Left ventricle myocardium inferior (tissue), 1 donor: ENCODE measurements at regions not wholly inside any gene's neighbourhood (a gene's known extent, or its start where the extent isn't known, plus 50 kb on each side); places are given as distances from the start of the nearest gene placed in this dataset.

Experiments used
- DNase-seq: peaks from one replicate; pipeline ENCODE4 v3.0.0-alpha.2; 2020
- H3K27ac ChIP-seq: fragments of 200-600 bp; replicated peaks from 2 replicates; pipeline ENCODE4 v1.8.0; 2021
- H3K27me3 ChIP-seq: fragments of 200-600 bp; 2 replicates; pipeline ENCODE4 v1.8.0; 2021; ENCODE audit warnings: low read depth
- H3K36me3 ChIP-seq: fragments of 200-600 bp; 2 replicates; pipeline ENCODE4 v1.8.0; 2021
- H3K4me1 ChIP-seq: fragments of 200-600 bp; 2 replicates; pipeline ENCODE4 v1.8.0; 2021
- H3K4me3 ChIP-seq: fragments of 200-600 bp; 2 replicates; pipeline ENCODE4 v1.8.0; 2021; ENCODE audit warnings: mild to moderate bottlenecking, moderate library complexity
- H3K9me3 ChIP-seq: fragments of 200-600 bp; replicated peaks from 2 replicates; pipeline ENCODE4 v1.8.0; 2021
- intact Hi-C: fragments of 100-400 bp; cut with micrococcal nuclease; formaldehyde crosslinking; loops from one replicate; pipeline ENCODE4 v1.11.0; 2022
- TF ChIP-seq, protein P1 (sequence below): fragments of 200-600 bp; IDR thresholded peaks from 2 replicates; pipeline ENCODE4 v1.8.0; 2021; ENCODE audit warnings: antibody characterized with exemption, mild to moderate bottlenecking, borderline replicate concordance
- donor health status: DM: no; HTN: yes; CAD: no; lungs with severe emphysema.

DNA sequence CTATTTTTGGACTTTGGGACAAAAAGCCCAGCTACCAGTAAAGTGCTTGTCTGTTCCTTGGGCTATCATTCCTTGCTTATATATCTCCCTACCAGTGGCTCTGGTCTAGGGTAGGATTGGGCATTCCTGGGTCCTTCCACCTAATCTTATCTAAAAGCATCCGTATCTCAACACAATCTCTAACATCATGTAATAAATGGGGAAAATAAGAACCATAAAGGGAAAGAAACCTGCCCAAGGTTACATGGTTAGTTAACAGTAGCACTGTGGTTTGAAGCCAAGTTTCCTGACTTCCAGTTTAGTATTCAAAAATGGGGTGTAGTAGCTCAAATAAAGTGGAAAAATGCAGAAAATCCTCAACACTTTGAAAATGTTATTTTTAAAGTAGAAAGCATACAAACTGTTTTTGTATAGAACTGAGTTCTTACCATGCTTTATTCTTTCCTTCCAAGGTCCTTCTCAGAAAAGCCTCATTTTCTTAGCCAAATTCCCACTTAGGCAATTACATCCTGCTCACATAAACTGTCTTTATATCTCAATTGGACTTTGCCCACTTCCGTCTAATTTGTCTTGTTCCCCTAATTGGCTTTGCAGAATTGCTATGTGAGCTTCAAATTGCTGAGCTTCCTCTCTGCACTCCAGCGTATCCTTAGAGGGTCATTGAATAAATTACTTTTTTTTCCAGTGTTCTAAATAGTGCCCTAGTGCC is 273.1 kb upstream of the UBE2E3 start:
- Histone ChIP-seq H3K9me3 (peaks cover 11% of the 10 kb centered on the region), H3K27me3 (no peaks in the 10 kb centered on the region), H3K4me3 (no peak overlapping the region), H3K4me1 (no peaks in the 10 kb centered on the region), H3K27ac (no peak overlapping the region), H3K36me3 (no peaks in the 10 kb centered on the region)
- no peak for DNase-seq
- TF ChIP-seq, protein P1, sequence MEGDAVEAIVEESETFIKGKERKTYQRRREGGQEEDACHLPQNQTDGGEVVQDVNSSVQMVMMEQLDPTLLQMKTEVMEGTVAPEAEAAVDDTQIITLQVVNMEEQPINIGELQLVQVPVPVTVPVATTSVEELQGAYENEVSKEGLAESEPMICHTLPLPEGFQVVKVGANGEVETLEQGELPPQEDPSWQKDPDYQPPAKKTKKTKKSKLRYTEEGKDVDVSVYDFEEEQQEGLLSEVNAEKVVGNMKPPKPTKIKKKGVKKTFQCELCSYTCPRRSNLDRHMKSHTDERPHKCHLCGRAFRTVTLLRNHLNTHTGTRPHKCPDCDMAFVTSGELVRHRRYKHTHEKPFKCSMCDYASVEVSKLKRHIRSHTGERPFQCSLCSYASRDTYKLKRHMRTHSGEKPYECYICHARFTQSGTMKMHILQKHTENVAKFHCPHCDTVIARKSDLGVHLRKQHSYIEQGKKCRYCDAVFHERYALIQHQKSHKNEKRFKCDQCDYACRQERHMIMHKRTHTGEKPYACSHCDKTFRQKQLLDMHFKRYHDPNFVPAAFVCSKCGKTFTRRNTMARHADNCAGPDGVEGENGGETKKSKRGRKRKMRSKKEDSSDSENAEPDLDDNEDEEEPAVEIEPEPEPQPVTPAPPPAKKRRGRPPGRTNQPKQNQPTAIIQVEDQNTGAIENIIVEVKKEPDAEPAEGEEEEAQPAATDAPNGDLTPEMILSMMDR: no peak
- intact Hi-C loops: no loop called here

DNA sequence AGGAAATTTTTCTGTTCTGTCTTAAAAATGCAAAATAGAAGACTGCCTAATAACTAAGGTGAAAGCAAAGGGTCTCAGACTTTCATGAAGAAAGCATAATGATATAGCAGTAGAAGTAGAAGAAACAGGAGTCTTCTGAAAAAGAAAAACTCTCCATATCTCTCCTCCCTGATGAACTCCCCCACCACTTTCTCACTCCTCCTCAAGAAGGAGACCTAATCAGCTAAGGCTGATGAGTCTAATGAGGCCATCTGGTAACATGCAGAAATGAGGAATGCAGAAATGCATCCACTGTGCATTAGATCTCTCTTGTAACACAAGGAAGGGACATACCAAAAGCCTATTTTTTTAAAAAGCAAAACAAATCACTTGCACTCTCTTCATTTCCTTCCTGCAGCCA is 273.7 kb upstream of the UBE2E3 start:
- H3K36me3 ChIP-seq: no peaks in the 10 kb centered on the region
- H3K4me1 ChIP-seq: no peaks in the 10 kb centered on the region
- no peak for DNase-seq
- TF ChIP-seq, protein P1: no peak
- H3K27ac ChIP-seq: no peak overlapping the region
- peaks cover 8% of the 10 kb centered on the region for H3K9me3 ChIP-seq
- no peaks in the 10 kb centered on the region for H3K27me3 ChIP-seq
- intact Hi-C loops: no loop called here
- H3K4me3 ChIP-seq: no peak overlapping the region

DNA sequence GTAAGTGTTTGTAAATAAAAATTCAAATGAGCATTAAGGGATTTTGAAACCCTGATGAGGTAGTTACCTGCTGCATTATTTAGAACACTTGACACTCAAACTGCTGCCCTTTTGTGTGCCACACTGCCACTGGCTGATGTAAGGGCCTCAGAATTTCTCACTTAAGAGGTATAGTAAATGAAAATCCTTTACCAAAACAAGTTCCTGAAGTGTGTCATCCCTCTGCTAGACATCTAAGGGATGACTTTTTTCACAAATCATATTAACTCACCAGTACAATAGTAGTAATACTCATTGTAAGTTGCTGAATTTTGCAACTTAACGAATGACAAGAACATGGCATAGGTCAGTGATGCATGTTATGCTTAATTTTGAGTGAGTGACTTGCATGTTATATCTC is 274.9 kb upstream of the UBE2E3 start:
- Histone ChIP-seq H3K27ac (no peak overlapping the region), H3K4me1 (no peaks in the 10 kb centered on the region), H3K4me3 (no peak overlapping the region), H3K36me3 (no peaks in the 10 kb centered on the region), H3K27me3 (no peaks in the 10 kb centered on the region), H3K9me3 (peaks cover 8% of the 10 kb centered on the region)
- no peak for DNase-seq
- TF ChIP-seq, protein P1: no peak
- intact Hi-C loops: no loop called here

DNA sequence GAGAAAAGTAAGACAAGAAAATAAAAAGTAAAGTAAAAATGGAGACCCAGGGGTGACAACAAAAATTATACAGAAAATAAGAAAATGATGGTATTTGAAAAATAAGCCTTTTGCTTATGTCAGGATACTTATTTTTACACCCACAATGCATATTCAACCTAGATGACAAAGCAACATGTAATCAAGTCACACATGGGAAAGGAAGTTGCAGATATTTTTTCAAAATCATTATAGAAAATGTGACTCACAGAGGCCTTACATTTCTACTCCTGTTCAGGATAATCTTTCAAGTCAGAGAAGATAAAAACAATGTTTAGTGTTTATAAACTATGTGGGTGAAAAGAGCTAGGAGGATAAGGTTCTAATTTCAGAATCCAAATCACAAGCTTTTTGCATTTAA is 275.3 kb upstream of the UBE2E3 start:
- Histone ChIP-seq H3K27me3 (no peaks in the 10 kb centered on the region), H3K27ac (no peak overlapping the region), H3K36me3 (no peaks in the 10 kb centered on the region), H3K4me3 (no peak overlapping the region), H3K4me1 (no peaks in the 10 kb centered on the region), H3K9me3 (peaks cover 8% of the 10 kb centered on the region)
- no peak for DNase-seq
- TF ChIP-seq, protein P1: no peak
- intact Hi-C loops: no loop called here

DNA sequence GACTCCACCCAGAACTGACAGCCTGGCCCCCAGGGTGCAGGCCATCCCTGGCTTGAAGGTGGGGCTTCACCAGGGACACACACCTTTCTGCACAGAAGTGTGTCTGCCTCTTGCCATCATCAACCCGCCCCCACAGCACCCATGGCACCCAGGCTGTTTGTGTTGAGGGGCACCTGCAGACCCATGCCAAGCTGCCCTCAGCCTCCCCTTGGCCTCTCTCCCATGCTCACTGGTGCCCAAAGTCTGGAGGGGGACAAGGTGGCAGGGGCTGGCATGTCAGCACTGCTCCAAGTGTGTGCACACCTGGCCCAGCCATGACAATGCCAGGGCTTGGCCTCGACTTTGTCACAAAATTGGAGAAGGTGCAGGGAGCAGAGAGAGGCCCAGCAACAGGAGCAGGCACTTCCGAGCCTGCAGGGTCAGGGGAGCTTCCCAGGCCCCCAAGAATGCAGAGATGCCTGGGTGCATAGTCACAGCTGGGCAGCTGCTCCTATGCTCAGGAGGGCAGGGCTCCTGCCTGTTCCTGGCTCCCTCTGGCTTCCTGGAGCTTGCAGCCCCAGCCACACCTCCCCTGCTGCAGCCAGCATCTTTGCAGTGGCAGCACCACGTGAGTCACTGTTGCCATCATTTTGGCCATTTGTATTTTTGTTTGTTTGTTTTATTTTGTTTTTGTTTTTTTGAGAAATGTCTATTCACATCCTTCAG is 280.6 kb upstream of the UBE2E3 start:
- no peak overlapping the region for H3K27ac ChIP-seq
- intact Hi-C loops: no loop called here
- no peak overlapping the region for H3K4me3 ChIP-seq
- peaks cover 8% of the 10 kb centered on the region for H3K9me3 ChIP-seq
- TF ChIP-seq, protein P1: no peak
- H3K27me3 ChIP-seq: no peaks in the 10 kb centered on the region
- H3K36me3 ChIP-seq: no peaks in the 10 kb centered on the region
- no peak for DNase-seq
- no peaks in the 10 kb centered on the region for H3K4me1 ChIP-seq
